ENCODE measurements at regions not wholly inside any gene's neighbourhood (a gene's known extent, or its start where the extent isn't known, plus 50 kb on each side); places are given as distances from the start of the nearest gene placed in this dataset.

- no peak overlapping the region for H3K4me3 ChIP-seq
- DNase-seq (ENCODE audit: low spot score) (no peak), ATAC-seq (ENCODE audit: insufficient number of reproducible peaks, low FRiP score, low read depth) (no peak)
- no peaks in the 10 kb centered on the region for H3K9me3 ChIP-seq
- no peaks in the 10 kb centered on the region for H3K36me3 ChIP-seq
- no peak for TF ChIP-seq CTCF (IDR thresholded peaks at IDR 0.05)
- H3K27ac ChIP-seq = no peak overlapping the region
- H3K27me3 ChIP-seq (replicated peaks; ENCODE audit: insufficient read depth) = no peaks in the 10 kb centered on the region
- no peaks in the 10 kb centered on the region for H3K4me1 ChIP-seq (ENCODE audit: control insufficient read depth in 1 of 2, low read depth in 2 of 2)
Measured at GRCh38 chr3:59404851-59405250, 355.0 kb upstream of the CFAP20DC start.

- TF ChIP-seq CTCF (IDR thresholded peaks at IDR 0.05) = no peak
- ATAC-seq (ENCODE audit: insufficient number of reproducible peaks, low FRiP score, low read depth) (no peak), DNase-seq (ENCODE audit: low spot score) (no peak)
- Histone ChIP-seq H3K27ac (no peak overlapping the region), H3K4me1 (ENCODE audit: control insufficient read depth in 1 of 2, low read depth in 2 of 2) (no peaks in the 10 kb centered on the region), H3K36me3 (no peaks in the 10 kb centered on the region), H3K4me3 (no peak overlapping the region), H3K27me3 (replicated peaks; ENCODE audit: insufficient read depth) (no peaks in the 10 kb centered on the region), H3K9me3 (no peaks in the 10 kb centered on the region)
Measured at GRCh38 chr3:59404064-59404463, 354.2 kb upstream of the CFAP20DC start.

- no peak overlapping the region for H3K4me3 ChIP-seq
- TF ChIP-seq CTCF (IDR thresholded peaks at IDR 0.05) = no peak
- ATAC-seq (ENCODE audit: insufficient number of reproducible peaks, low FRiP score, low read depth) (no peak), DNase-seq (ENCODE audit: low spot score) (no peak)
- H3K4me1 ChIP-seq (ENCODE audit: control insufficient read depth in 1 of 2, low read depth in 2 of 2) = no peaks in the 10 kb centered on the region
- H3K27ac ChIP-seq = no peak overlapping the region
- no peaks in the 10 kb centered on the region for H3K9me3 ChIP-seq
- H3K36me3 ChIP-seq = no peaks in the 10 kb centered on the region
- no peaks in the 10 kb centered on the region for H3K27me3 ChIP-seq (replicated peaks; ENCODE audit: insufficient read depth)
Measured at GRCh38 chr3:59401924-59402323, 352.1 kb upstream of the CFAP20DC start.

- Histone ChIP-seq H3K9me3 (no peaks in the 10 kb centered on the region), H3K4me1 (ENCODE audit: control insufficient read depth in 1 of 2, low read depth in 2 of 2) (no peaks in the 10 kb centered on the region), H3K27me3 (replicated peaks; ENCODE audit: insufficient read depth) (no peaks in the 10 kb centered on the region), H3K27ac (no peak overlapping the region), H3K4me3 (no peak overlapping the region), H3K36me3 (no peaks in the 10 kb centered on the region)
- TF ChIP-seq CTCF (IDR thresholded peaks at IDR 0.05) = no peak
- no peak for ATAC-seq (ENCODE audit: insufficient number of reproducible peaks, low FRiP score, low read depth)
- DNase-seq (ENCODE audit: low spot score) = no peak
Measured at GRCh38 chr3:59392116-59392515, 342.3 kb upstream of the CFAP20DC start.

- ATAC-seq (ENCODE audit: insufficient number of reproducible peaks, low FRiP score, low read depth) (no peak), DNase-seq (ENCODE audit: low spot score) (no peak)
- H3K9me3 ChIP-seq = no peaks in the 10 kb centered on the region
- H3K4me3 ChIP-seq = no peak overlapping the region
- H3K36me3 ChIP-seq = no peaks in the 10 kb centered on the region
- H3K27me3 ChIP-seq (replicated peaks; ENCODE audit: insufficient read depth) = no peaks in the 10 kb centered on the region
- no peaks in the 10 kb centered on the region for H3K4me1 ChIP-seq (ENCODE audit: control insufficient read depth in 1 of 2, low read depth in 2 of 2)
- no peak for TF ChIP-seq CTCF (IDR thresholded peaks at IDR 0.05)
- H3K27ac ChIP-seq = no peak overlapping the region
Measured at GRCh38 chr3:59391131-59391530, 341.3 kb upstream of the CFAP20DC start.
